Right renal pelvis (tissue), 4 donors: ENCODE measurements at regions not wholly inside any gene's neighbourhood (a gene's known extent, or its start where the extent isn't known, plus 50 kb on each side); places are given as distances from the start of the nearest gene placed in this dataset.
"Not testable (repeated sequence)": the region's sequence is repeated elsewhere in the genome, so short reads cannot be mapped to it uniquely, and the experiment has no call there.

Source experiments
- DNase-seq, 4 donors: peaks; one replicate each; pipeline ENCODE4 v3.0.0-alpha.2; 2013; ENCODE audit warnings: low read depth in 4 of 4, low spot score in 3 of 4, missing footprints in 1 of 4

DNA sequence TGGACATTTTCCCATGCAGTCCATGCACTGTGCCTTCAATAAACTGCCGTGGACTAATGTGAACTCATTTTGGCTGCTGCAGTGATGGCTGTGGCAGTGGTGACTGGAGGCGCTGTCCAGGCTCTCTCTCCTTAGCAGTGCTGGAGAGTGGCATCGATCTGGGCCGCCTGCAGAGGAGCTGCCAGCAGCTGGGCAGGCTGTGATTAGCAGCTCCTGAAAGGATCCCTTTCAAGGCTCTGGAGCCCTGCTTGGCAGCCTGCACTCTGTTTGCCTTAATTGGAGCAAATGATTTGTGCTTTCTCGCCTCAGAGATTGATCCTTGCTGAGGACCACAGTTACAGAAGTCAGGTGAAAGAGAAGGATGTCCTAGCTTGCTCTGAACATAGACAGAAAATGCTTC lies 130.1 kb upstream of the VWC2 start:
- DNase-seq = no peak

- DNase-seq = no peak
These were observed 129.7 kb upstream of the VWC2 start for GRCh38 chr7:49643736-49644135.

DNA sequence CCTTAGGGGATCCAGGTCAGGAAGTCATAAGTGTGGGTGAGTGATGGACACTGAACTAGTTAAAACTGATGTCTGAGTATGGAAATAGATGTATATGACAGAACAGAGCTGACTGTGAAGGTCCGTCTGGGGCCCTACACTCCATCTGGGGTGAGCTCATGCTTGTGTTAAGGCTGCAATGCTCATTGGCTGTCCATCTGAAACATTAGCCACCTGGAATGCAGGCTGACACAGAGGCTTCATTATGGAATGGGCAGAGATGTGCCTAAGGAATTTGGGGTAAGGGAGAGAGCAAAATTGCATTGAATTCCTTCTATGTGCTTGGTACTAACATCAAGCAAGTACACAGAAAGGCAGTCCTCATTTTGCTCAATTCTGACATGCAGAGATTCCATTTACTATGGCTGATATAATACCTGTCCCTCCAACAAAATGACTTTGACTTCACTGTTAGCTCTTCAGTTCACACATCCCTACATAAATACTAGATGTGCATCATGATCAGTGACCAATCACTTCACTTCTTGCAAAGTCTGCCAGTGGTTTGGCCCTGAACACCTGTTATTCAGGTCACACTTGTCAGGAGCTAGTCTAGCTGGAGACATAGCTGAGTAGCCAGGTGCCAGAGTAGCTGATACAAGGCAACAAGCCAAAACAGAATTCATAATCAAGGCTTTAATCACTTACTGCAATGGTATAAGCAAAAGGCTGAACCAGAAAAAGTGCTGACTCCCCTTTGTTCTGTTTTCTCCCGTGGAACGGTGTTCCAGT lies 128.9 kb upstream of the VWC2 start:
- no peak for DNase-seq

- DNase-seq = no peak
These were observed 128.1 kb upstream of the VWC2 start for GRCh38 chr7:49645296-49645695.

- DNase-seq = no peak
These were observed 113.2 kb upstream of the VWC2 start for GRCh38 chr7:49660170-49660783.

- no peak for DNase-seq
These were observed 112.5 kb upstream of the VWC2 start for GRCh38 chr7:49660976-49661375.

- not testable (repeated sequence) for DNase-seq
These were observed 107.5 kb upstream of the VWC2 start for GRCh38 chr7:49665963-49666362.

DNA sequence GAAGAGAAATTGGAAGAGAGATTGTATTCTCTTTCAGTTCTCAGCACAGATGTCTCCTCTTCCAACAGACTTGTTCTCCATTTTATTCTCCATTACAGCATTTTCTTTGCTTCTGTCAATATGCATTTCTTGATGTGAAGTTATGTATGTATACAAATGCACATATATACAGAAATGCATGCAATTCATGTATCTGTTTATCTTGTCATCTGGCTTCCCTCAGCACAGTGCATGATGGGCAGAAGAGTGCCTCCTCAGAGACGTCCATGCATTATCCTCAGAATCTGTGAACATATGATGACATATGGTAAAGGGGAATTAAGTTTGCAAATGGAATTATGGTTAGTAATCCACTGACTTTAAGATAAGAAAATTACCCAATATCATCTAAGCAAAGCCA lies 106.7 kb upstream of the VWC2 start:
- no peak for DNase-seq

DNA sequence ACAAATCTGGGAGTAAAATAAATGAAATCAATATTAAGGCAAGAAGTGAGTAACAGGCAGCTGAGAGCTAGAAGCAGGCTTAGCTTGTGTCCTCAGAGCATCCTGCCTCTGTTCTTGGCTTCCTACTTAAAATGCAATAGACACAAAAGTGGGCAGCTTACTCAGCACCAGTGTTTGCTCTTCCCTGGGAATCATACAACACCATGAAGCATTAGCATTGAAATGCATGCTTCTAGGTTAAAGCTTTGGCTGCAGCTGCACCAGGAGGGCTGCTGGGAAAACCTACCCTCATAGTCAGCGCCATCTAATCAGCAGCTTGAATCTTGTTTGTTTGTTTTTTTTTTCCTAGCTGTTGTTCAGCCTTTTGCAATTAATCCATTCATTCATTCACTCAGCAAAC lies 104.2 kb upstream of the VWC2 start:
- DNase-seq = no peak

DNA sequence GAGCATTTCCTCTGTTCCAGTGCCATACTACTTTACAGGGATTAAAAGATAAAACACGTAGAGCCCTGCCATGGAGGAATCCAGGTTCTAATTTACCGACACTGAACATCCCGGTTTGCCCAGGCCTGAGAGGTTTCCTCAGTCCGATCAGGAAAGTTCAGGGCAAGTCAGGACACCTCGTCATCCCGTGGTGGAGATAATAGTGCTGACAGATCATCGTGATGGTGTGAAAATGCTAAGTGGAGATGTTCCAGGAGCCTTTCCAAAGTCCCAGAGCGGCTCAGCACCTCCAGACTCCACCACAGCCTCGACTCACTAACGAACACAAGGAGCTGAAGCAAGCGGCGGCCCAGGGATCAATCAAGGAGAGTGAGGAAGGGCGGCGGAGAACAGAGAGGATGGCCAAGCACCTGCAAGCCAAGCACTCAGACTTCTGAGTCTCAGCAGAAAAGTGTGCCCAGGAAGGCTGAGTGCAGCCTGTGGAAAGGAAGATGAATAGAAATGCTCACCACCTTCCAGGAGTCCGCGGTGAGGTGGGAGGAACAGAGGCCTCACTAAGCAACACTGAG lies 103.7 kb upstream of the VWC2 start:
- DNase-seq = no peak

GRCh38 chr7:49670991-49671390 lies 102.4 kb upstream of the VWC2 start:
- DNase-seq = no peak

- DNase-seq = no peak
These were observed 80.9 kb upstream of the VWC2 start for GRCh38 chr7:49692516-49692915.

DNA sequence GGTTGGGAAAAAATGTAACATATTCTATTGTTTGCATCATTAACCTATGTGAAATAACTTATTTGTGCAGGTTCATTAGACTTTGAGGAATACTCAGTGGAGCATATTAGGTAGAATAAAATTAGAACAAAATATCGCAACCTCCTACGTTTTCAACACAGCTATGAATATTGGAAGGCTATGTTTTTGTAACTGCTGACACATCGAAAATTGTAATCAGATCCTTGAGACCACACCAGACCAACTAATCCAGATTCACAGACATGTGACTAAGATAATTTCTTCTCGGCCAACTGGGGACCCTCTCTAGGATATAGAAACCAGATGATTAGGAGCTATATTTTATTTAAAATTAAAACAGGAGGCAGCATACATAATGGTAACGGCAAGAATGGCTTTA lies 77.5 kb upstream of the VWC2 start:
- no peak for DNase-seq

DNA sequence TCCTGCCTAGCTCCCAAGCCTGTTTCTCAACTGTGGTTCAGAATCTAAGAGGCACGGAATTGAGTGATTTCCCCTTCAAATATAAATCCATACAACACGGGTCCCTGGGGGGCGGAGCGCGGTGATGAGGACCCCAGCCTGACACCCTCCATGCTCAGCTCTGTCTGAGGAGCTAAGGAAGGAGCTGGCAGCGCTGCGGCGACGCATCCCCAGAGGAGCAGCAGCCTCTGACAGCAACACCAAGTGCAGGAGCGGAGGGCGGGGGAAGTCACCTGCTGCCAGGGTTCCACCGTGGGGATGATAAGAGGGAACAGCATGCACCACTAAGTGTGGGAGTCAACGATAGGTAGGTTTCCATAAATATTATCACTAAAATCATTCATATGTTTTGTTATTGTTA lies 72.6 kb upstream of the VWC2 start:
- DNase-seq = no peak

GRCh38 chr7:49702099-49702498 lies 71.3 kb upstream of the VWC2 start:
- DNase-seq = no peak

DNA sequence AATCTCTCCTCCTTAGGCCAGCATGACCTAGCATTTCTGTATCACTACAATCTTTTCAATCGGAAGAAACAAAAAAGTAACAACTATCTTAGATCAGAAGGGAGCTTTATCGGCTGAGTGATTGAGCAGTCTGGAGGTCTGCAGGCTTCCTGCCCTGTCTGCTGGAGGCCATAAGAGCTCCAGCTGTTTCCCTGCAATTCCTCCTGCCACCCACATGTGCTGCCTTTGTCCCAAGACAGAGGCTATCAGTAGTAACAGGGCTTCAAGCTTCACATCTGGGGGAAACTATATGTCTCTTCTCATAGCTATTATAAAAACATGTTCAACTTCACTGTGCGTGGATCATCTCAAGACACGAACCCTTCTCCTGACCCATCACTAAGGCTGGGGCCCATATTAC lies 70.1 kb upstream of the VWC2 start:
- DNase-seq = no peak

DNA sequence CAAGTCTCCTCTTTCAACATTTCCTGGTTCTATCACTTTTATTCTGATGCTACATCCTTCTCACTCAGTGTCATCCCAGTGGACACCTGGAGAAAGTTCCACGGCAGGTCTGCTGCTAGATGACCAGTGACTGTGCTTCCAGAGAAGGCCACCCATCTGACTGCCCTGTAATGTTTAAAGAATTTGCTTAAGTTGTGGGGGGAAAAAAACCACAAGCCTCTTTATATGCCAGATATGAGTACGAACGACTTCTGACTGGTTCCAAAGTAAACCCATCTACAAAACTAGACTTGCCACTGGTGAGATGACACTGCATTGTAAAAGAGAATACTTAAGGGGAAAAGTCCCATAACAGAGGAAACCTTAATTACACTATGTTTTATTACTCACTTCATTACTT lies 69.6 kb upstream of the VWC2 start:
- no peak for DNase-seq

GRCh38 chr7:49706106-49706505 lies 67.3 kb upstream of the VWC2 start:
- no peak for DNase-seq

DNA sequence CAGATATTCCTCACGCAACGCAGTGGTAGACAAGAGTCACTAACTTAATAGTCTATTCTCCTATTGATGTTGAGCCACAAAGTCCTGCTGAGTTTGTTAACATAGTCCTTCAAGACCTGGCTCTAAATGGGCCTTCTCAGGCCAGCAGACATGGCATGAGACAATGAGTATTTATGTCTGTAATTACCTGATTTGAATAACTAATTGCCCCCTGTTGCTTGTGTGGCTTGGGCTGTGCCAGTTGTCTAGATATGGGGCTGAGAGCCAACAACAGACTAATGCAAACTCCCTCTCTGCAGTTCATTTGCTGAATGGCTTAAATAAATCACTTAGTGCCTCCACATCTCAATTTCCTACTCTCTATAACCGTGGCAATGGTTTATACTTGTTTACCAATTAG lies 65.5 kb upstream of the VWC2 start:
- no peak for DNase-seq

GRCh38 chr7:49708590-49708989 lies 64.8 kb upstream of the VWC2 start:
- no peak for DNase-seq

DNA sequence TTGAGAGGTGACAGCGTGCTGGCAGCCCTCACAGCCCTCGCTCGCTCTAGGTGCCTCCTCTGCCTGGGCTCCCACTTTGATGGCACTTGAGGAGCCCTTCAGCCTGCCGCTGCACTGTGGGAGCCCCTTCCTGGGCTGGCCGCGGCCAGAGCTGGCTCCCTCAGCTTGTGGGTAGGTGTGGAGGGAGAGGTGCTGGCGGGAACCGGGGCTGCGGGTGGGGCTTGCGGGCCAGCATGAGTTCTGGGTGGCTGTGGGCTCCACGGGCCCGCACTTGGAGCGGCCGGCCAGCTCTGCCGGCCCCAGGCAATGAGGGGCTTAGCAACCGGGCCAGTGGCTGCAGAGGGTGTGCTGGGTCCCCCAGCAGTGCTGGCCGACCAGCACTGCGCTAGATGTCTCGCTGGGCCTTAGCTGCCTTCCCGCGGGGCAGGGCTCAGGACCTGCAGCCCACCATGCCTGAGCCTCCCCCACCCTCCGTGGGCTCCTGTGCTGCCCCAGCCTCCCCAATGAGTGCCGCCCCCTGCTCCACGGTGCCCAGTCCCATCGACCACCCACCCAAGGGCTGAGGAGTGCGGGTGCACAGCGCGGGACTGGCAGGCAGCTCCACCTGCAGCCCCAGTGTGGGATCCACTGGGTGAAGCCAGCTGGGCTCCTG lies 62.2 kb upstream of the VWC2 start:
- not testable (repeated sequence) for DNase-seq

DNA sequence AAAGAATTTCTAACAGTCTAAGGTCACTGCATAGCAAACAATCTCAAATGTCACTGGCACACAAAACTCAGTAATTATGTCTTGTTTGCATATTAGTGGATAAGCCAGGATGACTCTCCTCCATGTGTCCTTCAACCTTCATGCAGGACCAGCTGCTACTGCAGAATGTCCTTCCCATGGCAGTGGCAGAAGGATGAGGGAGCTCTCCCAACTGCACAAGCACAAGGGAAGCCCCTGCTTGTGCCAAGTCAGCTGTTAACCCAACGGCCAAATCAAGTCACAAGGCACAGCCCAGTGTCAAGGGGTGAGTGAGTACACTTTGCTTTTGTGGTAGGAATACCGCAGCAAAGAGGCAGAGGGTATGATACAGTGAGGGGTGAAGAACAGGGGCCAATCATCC lies 59.3 kb upstream of the VWC2 start:
- no peak for DNase-seq
